ENCODE measurements at regions not wholly inside any gene's neighbourhood (a gene's known extent, or its start where the extent isn't known, plus 50 kb on each side); places are given as distances from the start of the nearest gene placed in this dataset.

GRCh38 chr16:65772134-65772732 is 594.3 kb upstream of the CDH5 start:
- DNase-seq (ENCODE audit: extremely low read depth, low read depth) = no peak
- no peak overlapping the region for H3K4me3 ChIP-seq (replicated peaks; ENCODE audit: low read depth, low read length)
- TF ChIP-seq, protein P1, sequence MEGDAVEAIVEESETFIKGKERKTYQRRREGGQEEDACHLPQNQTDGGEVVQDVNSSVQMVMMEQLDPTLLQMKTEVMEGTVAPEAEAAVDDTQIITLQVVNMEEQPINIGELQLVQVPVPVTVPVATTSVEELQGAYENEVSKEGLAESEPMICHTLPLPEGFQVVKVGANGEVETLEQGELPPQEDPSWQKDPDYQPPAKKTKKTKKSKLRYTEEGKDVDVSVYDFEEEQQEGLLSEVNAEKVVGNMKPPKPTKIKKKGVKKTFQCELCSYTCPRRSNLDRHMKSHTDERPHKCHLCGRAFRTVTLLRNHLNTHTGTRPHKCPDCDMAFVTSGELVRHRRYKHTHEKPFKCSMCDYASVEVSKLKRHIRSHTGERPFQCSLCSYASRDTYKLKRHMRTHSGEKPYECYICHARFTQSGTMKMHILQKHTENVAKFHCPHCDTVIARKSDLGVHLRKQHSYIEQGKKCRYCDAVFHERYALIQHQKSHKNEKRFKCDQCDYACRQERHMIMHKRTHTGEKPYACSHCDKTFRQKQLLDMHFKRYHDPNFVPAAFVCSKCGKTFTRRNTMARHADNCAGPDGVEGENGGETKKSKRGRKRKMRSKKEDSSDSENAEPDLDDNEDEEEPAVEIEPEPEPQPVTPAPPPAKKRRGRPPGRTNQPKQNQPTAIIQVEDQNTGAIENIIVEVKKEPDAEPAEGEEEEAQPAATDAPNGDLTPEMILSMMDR (IDR thresholded peaks at IDR 0.05; ENCODE audit: low read depth, low read length, missing control alignments) = no peak

GRCh38 chr16:65771707-65772106 is 594.8 kb upstream of the CDH5 start:
- TF ChIP-seq, protein P1 (IDR thresholded peaks at IDR 0.05; ENCODE audit: low read depth, low read length, missing control alignments) = no peak
- no peak overlapping the region for H3K4me3 ChIP-seq (replicated peaks; ENCODE audit: low read depth, low read length)
- DNase-seq (ENCODE audit: extremely low read depth, low read depth) = no peak

GRCh38 chr16:65770752-65771151 is 595.7 kb upstream of the CDH5 start:
- TF ChIP-seq, protein P1 (IDR thresholded peaks at IDR 0.05; ENCODE audit: low read depth, low read length, missing control alignments) = no peak
- no peak overlapping the region for H3K4me3 ChIP-seq (replicated peaks; ENCODE audit: low read depth, low read length)
- DNase-seq (ENCODE audit: extremely low read depth, low read depth) = no peak

GRCh38 chr16:65769776-65770438 is 596.6 kb upstream of the CDH5 start:
- H3K4me3 ChIP-seq (replicated peaks; ENCODE audit: low read depth, low read length) = no peak overlapping the region
- TF ChIP-seq, protein P1 (IDR thresholded peaks at IDR 0.05; ENCODE audit: low read depth, low read length, missing control alignments) = no peak
- no peak for DNase-seq (ENCODE audit: extremely low read depth, low read depth)

- no peak for DNase-seq (ENCODE audit: extremely low read depth, low read depth)
- TF ChIP-seq, protein P1 (IDR thresholded peaks at IDR 0.05; ENCODE audit: low read depth, low read length, missing control alignments) = no peak
- H3K4me3 ChIP-seq (replicated peaks; ENCODE audit: low read depth, low read length) = no peak overlapping the region
These were observed 597.4 kb upstream of the CDH5 start for GRCh38 chr16:65769055-65769465.

- TF ChIP-seq, protein P1 (IDR thresholded peaks at IDR 0.05; ENCODE audit: low read depth, low read length, missing control alignments) = no peak
- no peak overlapping the region for H3K4me3 ChIP-seq (replicated peaks; ENCODE audit: low read depth, low read length)
- DNase-seq (ENCODE audit: extremely low read depth, low read depth) = no peak
These were observed 599.4 kb upstream of the CDH5 start for GRCh38 chr16:65767125-65767524.
